ENCODE measurements at regions not wholly inside any gene's neighbourhood (a gene's known extent, or its start where the extent isn't known, plus 50 kb on each side); places are given as distances from the start of the nearest gene placed in this dataset.

DNA sequence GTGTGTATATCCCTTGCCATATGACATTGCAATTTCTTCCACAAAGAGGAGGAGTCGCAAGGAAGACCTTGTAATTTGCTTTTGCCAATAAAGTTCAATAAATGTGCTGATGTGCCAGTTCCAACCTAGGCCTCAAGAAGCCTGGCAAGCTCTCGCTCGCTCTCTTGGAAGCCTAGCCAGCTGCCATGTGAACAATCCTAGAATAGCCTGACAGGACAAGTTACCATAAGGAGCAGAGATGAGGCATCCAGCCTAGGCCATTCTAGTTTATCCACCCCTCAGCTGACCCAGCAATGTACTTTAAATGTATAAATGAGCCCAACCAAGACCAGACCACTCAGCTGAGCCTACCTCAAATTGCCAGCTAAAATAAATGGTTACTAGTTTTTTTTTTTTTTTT, 145.7 kb upstream of the QRFPR start:
- intact Hi-C loops (cut with micrococcal nuclease), result no loop called here

DNA sequence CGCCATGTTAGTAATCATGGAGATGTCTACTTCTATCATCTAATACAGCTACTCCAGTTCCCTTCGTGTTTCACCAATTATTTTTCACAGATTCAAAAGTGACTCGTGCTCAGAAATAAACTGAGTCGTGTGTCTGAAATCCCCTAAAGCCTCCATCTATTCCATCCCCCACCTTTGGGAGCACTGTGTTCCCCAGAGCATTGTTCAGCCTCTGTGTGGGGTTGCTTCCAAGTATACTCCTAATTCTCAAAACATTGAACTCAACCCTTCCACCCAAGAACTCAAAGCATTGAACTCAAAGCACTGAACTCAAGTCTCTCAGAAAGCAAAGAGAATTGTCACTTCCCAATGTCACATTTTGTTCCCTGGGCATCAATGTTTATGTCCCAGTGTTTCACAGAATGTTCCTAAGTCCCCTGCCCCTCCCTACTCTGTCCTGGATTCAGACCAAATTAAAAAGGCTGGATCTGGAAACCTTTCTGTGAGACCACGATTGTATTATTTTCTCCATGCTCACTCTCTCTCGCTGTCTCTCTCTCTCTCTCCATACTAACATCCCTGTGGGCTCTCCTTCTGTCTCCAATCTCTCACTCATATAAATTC, 138.5 kb upstream of the QRFPR start:
- intact Hi-C loops (cut with micrococcal nuclease), result no loop called here

DNA sequence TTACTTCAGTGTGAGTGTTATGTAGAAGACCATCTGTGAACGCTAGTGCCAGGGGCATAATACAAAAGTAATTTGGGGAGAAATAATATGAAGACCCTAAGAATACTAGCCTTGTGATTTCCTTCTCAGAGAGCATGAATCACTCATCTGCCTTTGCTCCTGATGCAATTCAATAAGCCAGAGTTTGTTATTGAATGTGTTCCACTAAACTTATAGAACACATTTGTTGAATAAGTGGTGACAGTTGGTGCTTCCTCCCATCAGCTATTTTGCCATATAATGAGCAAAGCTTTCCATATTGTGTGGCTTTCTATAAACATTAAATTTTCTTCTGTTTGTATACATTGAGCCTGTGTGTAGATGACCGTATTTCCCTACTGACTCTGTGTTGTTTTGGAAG, 136.4 kb upstream of the QRFPR start:
- intact Hi-C loops (cut with micrococcal nuclease), result no loop called here

- intact Hi-C loops (cut with micrococcal nuclease), result no loop called here
These were observed 133.6 kb upstream of the QRFPR start for GRCh38 chr4:121514443-121514842.

- intact Hi-C loops (cut with micrococcal nuclease), result no loop called here
These were observed 129.6 kb upstream of the QRFPR start for GRCh38 chr4:121510341-121510874.

GRCh38 chr4:121485190-121485804, 104.5 kb upstream of the QRFPR start:
- intact Hi-C loops (cut with micrococcal nuclease), result loop anchor here (2.0 kb wide), 1 partner anchor 170 kb away; no protein-coding TSS in a partner anchor

GRCh38 chr4:121484633-121485032, 103.8 kb upstream of the QRFPR start:
- intact Hi-C loops (cut with micrococcal nuclease), result loop anchor here (1.0 to 2.0 kb wide), 2 partner anchors 170 to 242 kb away; no protein-coding TSS in a partner anchor

GRCh38 chr4:121479808-121480207, 99.0 kb upstream of the QRFPR start:
- intact Hi-C loops (cut with micrococcal nuclease), result no loop called here

GRCh38 chr4:121477480-121477879, 96.7 kb upstream of the QRFPR start:
- intact Hi-C loops (cut with micrococcal nuclease), result no loop called here

DNA sequence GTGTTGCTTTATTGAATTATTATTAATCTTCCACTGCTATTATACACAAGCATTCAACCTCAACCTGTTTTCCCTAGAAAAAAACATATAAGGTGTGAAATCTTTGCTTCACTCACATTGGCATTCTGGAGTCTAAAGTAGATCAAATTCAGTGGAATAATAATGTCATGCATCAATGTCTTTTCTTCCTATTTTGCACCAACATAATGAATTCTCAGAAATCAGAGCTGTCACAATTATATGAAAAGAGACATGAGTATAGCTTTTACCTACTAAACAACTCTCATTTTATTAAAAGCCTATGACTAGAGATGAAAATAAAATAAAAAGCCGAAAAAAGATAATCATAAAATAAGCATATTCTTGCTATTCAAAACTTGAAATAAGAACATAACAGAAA, 96.3 kb upstream of the QRFPR start:
- intact Hi-C loops (cut with micrococcal nuclease), result no loop called here

- intact Hi-C loops (cut with micrococcal nuclease), result no loop called here
These were observed 92.3 kb upstream of the QRFPR start for GRCh38 chr4:121472937-121473721.

DNA sequence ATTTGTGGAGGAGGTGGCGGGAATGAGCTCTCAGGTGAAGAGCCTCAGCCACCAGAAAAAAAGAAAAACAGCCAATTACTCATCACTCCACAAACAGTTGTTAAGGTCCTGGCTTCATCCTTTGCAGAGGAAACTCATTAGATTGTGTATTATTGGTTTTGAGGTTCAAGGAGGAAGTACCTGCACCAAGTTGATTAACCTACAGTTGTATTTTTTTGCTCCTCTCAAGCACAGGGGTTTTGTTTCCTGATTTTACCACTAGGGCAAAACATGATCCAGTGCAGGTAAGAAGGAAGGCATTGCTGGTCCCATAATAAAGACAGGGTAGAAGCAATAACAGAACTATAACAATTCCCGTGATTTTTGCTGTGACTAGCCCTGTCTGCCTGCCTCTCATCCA, 84.0 kb upstream of the QRFPR start:
- intact Hi-C loops (cut with micrococcal nuclease), result loop anchor here (10.0 kb wide), 1 partner anchor 270 kb away; no protein-coding TSS in a partner anchor

- intact Hi-C loops (cut with micrococcal nuclease), result loop anchor here (1.0 to 10.0 kb wide), 2 partner anchors 264 to 268 kb away; no protein-coding TSS in a partner anchor
These were observed 81.9 kb upstream of the QRFPR start for GRCh38 chr4:121462660-121463261.

- intact Hi-C loops (cut with micrococcal nuclease), result no loop called here
These were observed 78.2 kb upstream of the QRFPR start for GRCh38 chr4:121459026-121459425.

DNA sequence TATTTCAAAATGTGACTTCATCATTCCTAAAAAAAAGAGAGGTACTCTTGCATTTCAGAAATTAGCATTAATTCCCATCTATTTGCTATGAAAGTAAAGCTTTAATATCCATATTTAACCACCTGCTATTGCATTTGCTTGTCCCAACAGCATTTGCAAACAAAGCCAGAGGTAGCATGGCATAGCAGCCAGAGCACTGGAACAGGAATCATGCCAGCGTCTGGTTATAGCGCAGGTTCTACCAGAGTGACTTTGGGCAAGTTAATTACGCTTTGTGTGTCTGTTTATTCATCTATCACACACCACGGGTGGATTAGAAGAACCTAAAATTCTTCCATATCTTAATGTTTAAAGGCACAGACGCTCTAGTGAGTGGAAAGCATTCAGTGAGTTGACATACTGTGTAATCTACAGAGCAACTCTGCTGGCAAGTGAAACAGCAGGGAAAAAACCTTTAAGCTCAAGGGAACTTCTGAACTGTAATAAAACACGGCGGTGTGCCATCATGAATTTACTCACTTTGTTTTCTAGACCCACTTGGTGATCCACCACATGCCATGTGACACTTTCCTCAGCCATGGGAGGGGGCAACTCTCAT, 76.6 kb upstream of the QRFPR start:
- intact Hi-C loops (cut with micrococcal nuclease), result no loop called here

DNA sequence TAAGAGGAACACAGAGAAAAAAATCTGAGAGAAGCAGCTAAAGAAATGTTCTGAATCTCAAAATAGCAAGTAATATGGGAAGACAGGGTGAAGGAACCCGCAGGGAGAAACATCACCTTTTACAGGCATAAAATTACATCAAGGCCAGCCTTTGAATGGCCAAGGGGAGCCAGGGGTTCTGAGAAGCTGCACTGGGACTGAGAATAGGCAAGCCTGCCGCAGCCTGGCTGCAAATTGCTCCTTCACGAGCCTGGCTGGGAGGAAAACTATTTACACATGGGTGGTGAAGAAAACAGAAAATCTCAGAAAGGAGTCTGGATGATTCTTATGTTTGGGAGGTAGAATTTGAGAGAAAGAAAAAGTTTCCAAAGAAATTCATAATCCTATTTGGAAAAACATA, 74.5 kb upstream of the QRFPR start:
- intact Hi-C loops (cut with micrococcal nuclease), result no loop called here

DNA sequence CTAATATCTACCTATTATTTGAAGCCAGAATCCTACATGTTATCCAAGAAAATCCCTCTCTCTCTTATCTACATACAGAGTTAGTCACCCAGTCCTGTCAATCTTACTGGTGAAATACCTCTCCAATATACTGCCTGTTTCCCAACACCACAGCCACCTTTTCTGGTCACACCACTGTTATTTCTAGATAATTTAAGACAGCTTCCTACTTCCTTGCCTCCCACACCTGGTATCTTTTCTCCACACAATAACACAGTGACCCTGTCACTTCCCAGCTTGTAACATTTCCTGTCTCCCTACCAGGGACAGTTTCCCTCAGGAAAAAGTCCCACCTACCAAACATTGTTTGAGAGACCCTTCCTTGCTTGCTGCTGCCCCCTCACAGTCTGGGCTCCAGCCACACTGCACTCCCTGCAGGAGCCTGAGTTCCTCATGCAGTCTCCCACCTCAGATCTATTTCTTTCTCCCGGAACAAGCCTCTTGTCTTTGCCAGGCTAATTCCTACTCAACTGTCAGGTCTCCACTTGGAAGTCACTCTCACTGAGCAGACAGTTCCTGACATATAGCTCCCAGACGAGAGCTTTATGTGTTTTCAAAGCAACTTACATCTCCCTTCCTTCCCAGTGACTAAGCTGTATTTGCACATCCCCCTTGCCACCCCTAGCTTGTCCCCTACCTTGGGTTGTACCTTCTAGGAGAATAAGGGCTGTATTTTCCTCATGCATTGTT, 73.6 kb upstream of the QRFPR start:
- intact Hi-C loops (cut with micrococcal nuclease), result no loop called here

- intact Hi-C loops (cut with micrococcal nuclease), result no loop called here
These were observed 70.5 kb upstream of the QRFPR start for GRCh38 chr4:121451310-121451709.

DNA sequence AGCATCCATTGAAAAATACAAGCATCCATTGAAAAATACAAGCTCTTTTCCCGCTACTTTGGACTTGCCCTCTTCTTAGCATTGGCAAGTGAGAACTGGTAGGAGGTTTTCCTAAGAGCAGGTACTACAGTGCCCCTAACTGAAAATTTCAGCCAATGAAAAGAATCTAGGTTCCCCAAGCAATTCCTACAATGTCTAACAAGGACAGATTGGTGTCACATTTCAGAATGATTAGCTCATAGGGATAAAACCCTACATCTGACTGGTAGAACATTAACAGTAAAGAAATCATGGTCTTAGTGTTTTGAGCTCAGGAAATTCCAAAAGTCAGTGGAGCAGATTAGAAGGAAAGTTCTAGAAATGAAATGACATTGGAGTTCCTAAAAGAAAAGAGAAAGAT, 68.6 kb upstream of the QRFPR start:
- intact Hi-C loops (cut with micrococcal nuclease), result no loop called here

DNA sequence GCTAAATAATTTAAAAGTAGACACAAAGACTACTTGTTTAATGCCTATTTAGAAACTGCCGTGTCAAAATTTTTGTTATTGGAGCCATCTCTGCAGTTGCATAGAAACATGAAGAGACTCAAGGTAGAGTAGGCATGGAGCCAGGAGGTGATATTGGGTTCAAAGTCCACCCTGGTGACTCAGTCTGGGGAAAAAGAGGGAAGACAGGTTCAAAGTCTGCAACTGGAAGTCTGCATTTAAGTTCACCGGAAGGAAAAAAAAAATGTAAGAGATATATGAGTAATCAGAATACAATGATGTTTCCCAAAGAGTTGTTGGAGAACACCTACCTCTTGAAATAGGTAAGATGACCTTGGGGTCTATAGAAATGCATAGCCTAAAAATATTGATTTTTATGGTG, 67.4 kb upstream of the QRFPR start:
- intact Hi-C loops (cut with micrococcal nuclease), result no loop called here

DNA sequence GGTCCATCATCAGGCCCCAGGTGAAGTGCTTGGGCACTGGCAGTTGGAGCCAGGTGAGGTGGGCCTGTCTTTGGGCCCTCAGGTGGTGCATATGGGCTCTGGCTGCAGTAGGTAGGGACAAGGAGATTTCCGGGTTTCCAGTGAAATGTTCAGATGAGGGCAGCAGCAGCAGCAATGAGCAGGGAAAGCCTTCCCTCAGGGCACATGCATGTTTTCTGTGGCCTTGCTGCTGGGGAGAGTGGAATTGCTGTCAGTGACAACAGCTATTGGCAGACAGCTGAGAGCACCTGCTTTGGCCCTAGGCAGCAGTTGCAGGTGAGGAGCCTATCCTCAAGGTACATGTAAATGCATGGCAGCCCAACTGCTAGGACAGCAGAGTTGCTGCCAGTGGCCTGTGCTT, 58.9 kb upstream of the QRFPR start:
- intact Hi-C loops (cut with micrococcal nuclease), result no loop called here

All from T-helper 2 cell treated with Interferon-gamma antibody and Interleukin-4, amounts not matched to agents 100 ng/mL and 5 ng/mL, for 36 hours (primary cell).